GM21825 (cell line): ENCODE measurements at regions not wholly inside any gene's neighbourhood (a gene's known extent, or its start where the extent isn't known, plus 50 kb on each side); places are given as distances from the start of the nearest gene placed in this dataset.
A peak's percentile ranks its signal among the peaks of the same experiment; 100 is the strongest.
"Not testable (repeated sequence)": the region's sequence is repeated elsewhere in the genome, so short reads cannot be mapped to it uniquely, and the experiment has no call there.

Source experiments
- ATAC-seq: cut with Tn5 transposase; IDR thresholded peaks from one replicate; pipeline ENCODE4 v1.9.1; 2021; ENCODE audit warnings: mild to moderate bottlenecking, moderate library complexity; ENCODE audit not compliant: unreplicated experiment

- no peak for ATAC-seq
These were observed 931.1 kb downstream of the FAM181B start for GRCh38 chr11:81802591-81802990.

GRCh38 chr11:81792416-81792815, 941.2 kb downstream of the FAM181B start:
- ATAC-seq = no peak

GRCh38 chr11:81787584-81788049, 946.0 kb downstream of the FAM181B start:
- ATAC-seq = peak; percentile 73

GRCh38 chr11:81772166-81772565, 961.5 kb downstream of the FAM181B start:
- ATAC-seq = no peak

- ATAC-seq = not testable (repeated sequence)
These were observed 963.8 kb downstream of the FAM181B start for GRCh38 chr11:81769906-81770305.

- ATAC-seq = no peak
These were observed 976.6 kb downstream of the FAM181B start for GRCh38 chr11:81756864-81757595.

GRCh38 chr11:81749245-81749644, 984.4 kb downstream of the FAM181B start:
- ATAC-seq = no peak

GRCh38 chr11:81744336-81745116, 989.1 kb downstream of the FAM181B start:
- ATAC-seq = no peak

- ATAC-seq = no peak
These were observed 1008.0 kb downstream of the FAM181B start for GRCh38 chr11:81725701-81726100.

- ATAC-seq = no peak
These were observed 1016.0 kb downstream of the FAM181B start for GRCh38 chr11:81717695-81718094.

- ATAC-seq = no peak
These were observed 1025.8 kb downstream of the FAM181B start for GRCh38 chr11:81707881-81708280.

- ATAC-seq = no peak
These were observed 1028.4 kb downstream of the FAM181B start for GRCh38 chr11:81705283-81705682.

- no peak for ATAC-seq
These were observed 1033.6 kb downstream of the FAM181B start for GRCh38 chr11:81700076-81700475.

GRCh38 chr11:81687057-81687456, 1046.6 kb downstream of the FAM181B start:
- no peak for ATAC-seq

GRCh38 chr11:81674211-81674610, 1059.5 kb downstream of the FAM181B start:
- ATAC-seq = no peak

GRCh38 chr11:81673001-81673400, 1060.7 kb downstream of the FAM181B start:
- no peak for ATAC-seq

- no peak for ATAC-seq
These were observed 1063.6 kb downstream of the FAM181B start for GRCh38 chr11:81669935-81670543.

- ATAC-seq = peak; percentile 58
These were observed 1074.9 kb downstream of the FAM181B start for GRCh38 chr11:81658722-81659121.

GRCh38 chr11:81655351-81655750, 1078.3 kb downstream of the FAM181B start:
- ATAC-seq = no peak

GRCh38 chr11:81647374-81647773, 1086.3 kb downstream of the FAM181B start:
- ATAC-seq = no peak

- peak; percentile 96 for ATAC-seq
These were observed 1089.3 kb downstream of the FAM181B start for GRCh38 chr11:81644239-81644840.
